ENCODE measurements at regions not wholly inside any gene's neighbourhood (a gene's known extent, or its start where the extent isn't known, plus 50 kb on each side); places are given as distances from the start of the nearest gene placed in this dataset.
"Not testable (repeated sequence)": the region's sequence is repeated elsewhere in the genome, so short reads cannot be mapped to it uniquely, and the experiment has no call there.

GRCh38 chr6:153525998-153526397 lies 394.9 kb upstream of the RGS17 start:
- DNase-seq: no peak

GRCh38 chr6:153523390-153523789 lies 392.3 kb upstream of the RGS17 start:
- no peak for DNase-seq

GRCh38 chr6:153511896-153512496 lies 380.9 kb upstream of the RGS17 start:
- no peak for DNase-seq

GRCh38 chr6:153503810-153504209 lies 372.7 kb upstream of the RGS17 start:
- no peak for DNase-seq

GRCh38 chr6:153493501-153493900 lies 362.4 kb upstream of the RGS17 start:
- no peak for DNase-seq

GRCh38 chr6:153489479-153489878 lies 358.4 kb upstream of the RGS17 start:
- no peak for DNase-seq

GRCh38 chr6:153488267-153488666 lies 357.2 kb upstream of the RGS17 start:
- DNase-seq: no peak

GRCh38 chr6:153485072-153485471 lies 354.0 kb upstream of the RGS17 start:
- DNase-seq: no peak

GRCh38 chr6:153484056-153484455 lies 353.0 kb upstream of the RGS17 start:
- DNase-seq: no peak

GRCh38 chr6:153476243-153476642 lies 345.2 kb upstream of the RGS17 start:
- no peak for DNase-seq

GRCh38 chr6:153465050-153465449 lies 334.0 kb upstream of the RGS17 start:
- DNase-seq: no peak

- DNase-seq: no peak
These were observed 318.2 kb upstream of the RGS17 start for GRCh38 chr6:153449279-153449678.

GRCh38 chr6:153442749-153443148 lies 311.7 kb upstream of the RGS17 start:
- DNase-seq: not testable (repeated sequence)

- no peak for DNase-seq
These were observed 311.0 kb upstream of the RGS17 start for GRCh38 chr6:153442096-153442495.

- no peak for DNase-seq
These were observed 306.1 kb upstream of the RGS17 start for GRCh38 chr6:153437193-153437592.

GRCh38 chr6:153436351-153436750 lies 305.3 kb upstream of the RGS17 start:
- no peak for DNase-seq

GRCh38 chr6:153435787-153436186 lies 304.7 kb upstream of the RGS17 start:
- DNase-seq: no peak

- DNase-seq: no peak
These were observed 294.5 kb upstream of the RGS17 start for GRCh38 chr6:153425536-153425935.

GRCh38 chr6:153424719-153425400 lies 293.8 kb upstream of the RGS17 start:
- DNase-seq: no peak

- no peak for DNase-seq
These were observed 281.4 kb upstream of the RGS17 start for GRCh38 chr6:153412519-153412918.

GRCh38 chr6:153411070-153411648 lies 280.1 kb upstream of the RGS17 start:
- no peak for DNase-seq

GRCh38 chr6:153405931-153406330 lies 274.8 kb upstream of the RGS17 start:
- DNase-seq: no peak

GRCh38 chr6:153401751-153402150 lies 270.7 kb upstream of the RGS17 start:
- DNase-seq: no peak

- no peak for DNase-seq
These were observed 261.1 kb upstream of the RGS17 start for GRCh38 chr6:153392156-153392555.

GRCh38 chr6:153373869-153374268 lies 242.8 kb upstream of the RGS17 start:
- no peak for DNase-seq

All from stimulated activated CD4-positive, alpha-beta T cell treated with anti-CD3 and anti-CD28 coated beads, Interleukin-1b, Interleukin-23, amount 100 ng/mL, for 48 hours (primary cell).